DND-41 (cell line): ENCODE measurements at regions not wholly inside any gene's neighbourhood (a gene's known extent, or its start where the extent isn't known, plus 50 kb on each side); places are given as distances from the start of the nearest gene placed in this dataset.

Experiments used
- ATAC-seq: fragments of 200-7000 bp; cut with Tn5 transposase; 3 replicates; pipeline ENCODE4 v1.9.1; 2021; ENCODE audit warnings: low read depth; ENCODE audit not compliant: insufficient read depth
- DNase-seq: peaks from one replicate; pipeline ENCODE4 v3.0.0-alpha.2; 2020
- H2AFZ ChIP-seq: 2 replicates; pipeline ENCODE4 v1.6.0; 2012; ENCODE audit warnings: low read depth, low read length
- H3K27ac ChIP-seq: 2 replicates; pipeline ENCODE4 v1.5.1; 2012; ENCODE audit warnings: low read length, inconsistent platforms
- H3K27me3 ChIP-seq: fragments of 200-600 bp; sonication (generic); 2 replicates; pipeline ENCODE4 v1.6.0; 2012; ENCODE audit warnings: low read length, mild to moderate bottlenecking, inconsistent platforms; ENCODE audit not compliant: insufficient read depth, poor library complexity
- H3K36me3 ChIP-seq: 2 replicates; pipeline ENCODE4 v1.5.1; 2012; ENCODE audit warnings: low read length, inconsistent platforms; ENCODE audit not compliant: insufficient read depth
- H3K4me1 ChIP-seq: 2 replicates; pipeline ENCODE4 v1.5.1; 2012; ENCODE audit warnings: mild to moderate bottlenecking, low read length; ENCODE audit not compliant: insufficient read depth
- H3K4me2 ChIP-seq: 2 replicates; pipeline ENCODE4 v1.6.0; 2012; ENCODE audit warnings: mild to moderate bottlenecking, moderate library complexity, low read length, inconsistent platforms; ENCODE audit not compliant: insufficient read depth
- H3K4me3 ChIP-seq, 2 experiments: fragments of 200-600 bp in 1 of 2; shearing (Covaris generic) in 1 of 2; 2 replicates each; pipeline ENCODE4 v1.5.1; 2012 to 2016; ENCODE audit warnings: inconsistent platforms in 2 of 2, low read length in 2 of 2, mild to moderate bottlenecking in 2 of 2, low read depth in 1 of 2, moderate library complexity in 1 of 2
- H3K79me2 ChIP-seq: 2 replicates; pipeline ENCODE4 v1.6.0; 2012; ENCODE audit warnings: low read length, inconsistent platforms; ENCODE audit not compliant: insufficient read depth
- H3K9ac ChIP-seq: 2 replicates; pipeline ENCODE4 v1.6.0; 2012; ENCODE audit warnings: low read depth, mild to moderate bottlenecking, inconsistent platforms, low read length, moderate library complexity
- H3K9me3 ChIP-seq: 2 replicates; pipeline ENCODE4 v1.5.1; 2012; ENCODE audit warnings: low read length, moderate library complexity, mild to moderate bottlenecking, inconsistent platforms; ENCODE audit not compliant: insufficient read depth, severe bottlenecking
- H4K20me1 ChIP-seq: 2 replicates; pipeline ENCODE4 v1.6.0; 2012; ENCODE audit warnings: low read length; ENCODE audit not compliant: insufficient read depth
- CTCF ChIP-seq: IDR thresholded peaks from 2 replicates; pipeline ENCODE4 v1.5.1; 2012; ENCODE audit warnings: borderline replicate concordance, low read length, moderate library complexity, mild to moderate bottlenecking; ENCODE audit not compliant: poor library complexity, severe bottlenecking; ENCODE audit errors: extremely low read depth
- EZH2 ChIP-seq: IDR thresholded peaks from 3 replicates; pipeline ENCODE4 v1.6.1; 2012; ENCODE audit warnings: borderline replicate concordance, low read depth, mild to moderate bottlenecking, moderate library complexity, low read length, inconsistent platforms; ENCODE audit not compliant: severe bottlenecking

DNA sequence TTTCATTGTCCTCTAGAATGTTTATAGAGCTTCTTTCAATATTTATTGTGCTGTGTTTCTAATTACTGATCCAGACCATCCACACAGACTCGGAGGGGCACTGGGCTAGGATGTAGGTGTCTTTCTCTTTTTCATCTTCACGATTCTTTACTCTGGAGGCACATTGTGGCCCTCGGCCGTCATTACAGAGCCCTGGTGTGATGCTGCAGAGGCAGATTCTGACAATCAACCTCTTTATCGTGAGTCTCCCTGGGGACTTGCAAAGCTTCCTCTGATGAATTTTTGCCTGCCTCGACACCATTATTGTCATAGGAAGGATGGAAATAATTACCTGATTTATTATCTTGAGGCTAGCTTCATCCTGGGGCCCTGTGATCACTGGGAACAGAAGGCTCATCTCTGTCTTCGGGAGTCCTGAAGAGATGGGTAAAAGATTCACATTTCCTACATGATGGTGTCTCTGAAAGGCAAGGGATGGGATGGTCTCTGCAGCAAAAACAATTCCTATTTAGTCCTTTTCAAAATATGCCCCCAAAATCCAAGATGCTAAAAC lies 89.4 kb downstream of the SEC16B start:
- Histone ChIP-seq H3K4me3 (no peak overlapping the region), H2AFZ (no peak overlapping the region), H3K27me3 (no peaks in the 10 kb centered on the region), H3K79me2 (no peaks in the 10 kb centered on the region), H3K4me1 (no peaks in the 10 kb centered on the region), H3K4me2 (no peak overlapping the region), H3K27ac (no peak overlapping the region), H4K20me1 (no peaks in the 10 kb centered on the region), H3K9ac (no peak overlapping the region), H3K36me3 (no peaks in the 10 kb centered on the region), H3K9me3 (no peaks in the 10 kb centered on the region)
- TF ChIP-seq CTCF (no peak), EZH2 (no peak)
- ATAC-seq: no peak
- DNase-seq: no peak

DNA sequence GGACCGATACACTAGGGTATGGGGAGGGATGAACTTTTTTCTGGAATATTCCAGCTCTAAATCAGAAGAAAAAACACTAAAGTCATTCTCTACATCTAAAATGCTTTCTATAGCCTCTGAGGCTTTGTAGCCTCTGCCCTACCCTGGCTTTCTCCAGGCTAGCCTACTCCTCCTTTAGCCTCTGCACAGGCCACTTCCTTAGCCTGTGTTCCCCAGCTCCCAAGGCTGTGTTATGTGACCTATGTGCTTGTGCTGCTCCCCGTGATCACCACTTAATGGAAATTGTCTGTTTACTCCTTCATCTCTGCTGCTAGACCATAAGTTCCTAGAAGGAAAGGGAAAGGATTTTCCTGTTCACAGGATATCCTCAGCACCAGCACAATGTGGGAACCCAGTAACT lies 92.8 kb downstream of the SEC16B start:
- no peaks in the 10 kb centered on the region for H3K27me3 ChIP-seq
- no peaks in the 10 kb centered on the region for H3K4me1 ChIP-seq
- H3K36me3 ChIP-seq: no peaks in the 10 kb centered on the region
- TF ChIP-seq EZH2: no peak
- TF ChIP-seq CTCF: no peak
- no peak overlapping the region for H3K9ac ChIP-seq
- H4K20me1 ChIP-seq: no peaks in the 10 kb centered on the region
- H3K4me2 ChIP-seq: no peak overlapping the region
- no peak overlapping the region for H3K4me3 ChIP-seq
- no peak overlapping the region for H3K27ac ChIP-seq
- DNase-seq (no peak), ATAC-seq (no peak)
- H3K79me2 ChIP-seq: no peaks in the 10 kb centered on the region
- no peaks in the 10 kb centered on the region for H3K9me3 ChIP-seq
- no peak overlapping the region for H2AFZ ChIP-seq

- no peak overlapping the region for H2AFZ ChIP-seq
- no peak for TF ChIP-seq CTCF
- no peak for TF ChIP-seq EZH2
- H3K27me3 ChIP-seq: no peaks in the 10 kb centered on the region
- no peak overlapping the region for H3K27ac ChIP-seq
- no peaks in the 10 kb centered on the region for H3K4me1 ChIP-seq
- H3K36me3 ChIP-seq: no peaks in the 10 kb centered on the region
- H3K79me2 ChIP-seq: no peaks in the 10 kb centered on the region
- no peaks in the 10 kb centered on the region for H3K9me3 ChIP-seq
- H3K9ac ChIP-seq: no peak overlapping the region
- H3K4me3 ChIP-seq: no peak overlapping the region
- no peak overlapping the region for H3K4me2 ChIP-seq
- no peaks in the 10 kb centered on the region for H4K20me1 ChIP-seq
- ATAC-seq: no peak
- DNase-seq: no peak
Observed at GRCh38 chr1:177873238-177873637, 96.6 kb downstream of the SEC16B start.

GRCh38 chr1:177872308-177872900 lies 97.5 kb downstream of the SEC16B start:
- H3K27ac ChIP-seq: no peak overlapping the region
- no peaks in the 10 kb centered on the region for H4K20me1 ChIP-seq
- H3K4me3 ChIP-seq: no peak overlapping the region
- TF ChIP-seq CTCF (no peak), EZH2 (no peak)
- no peak overlapping the region for H3K9ac ChIP-seq
- H3K79me2 ChIP-seq: no peaks in the 10 kb centered on the region
- no peak overlapping the region for H2AFZ ChIP-seq
- H3K4me1 ChIP-seq: no peaks in the 10 kb centered on the region
- no peaks in the 10 kb centered on the region for H3K27me3 ChIP-seq
- no peak for DNase-seq
- no peaks in the 10 kb centered on the region for H3K9me3 ChIP-seq
- H3K4me2 ChIP-seq: no peak overlapping the region
- ATAC-seq: no peak
- no peaks in the 10 kb centered on the region for H3K36me3 ChIP-seq
